ENCODE measurements at regions not wholly inside any gene's neighbourhood (a gene's known extent, or its start where the extent isn't known, plus 50 kb on each side); places are given as distances from the start of the nearest gene placed in this dataset.

- in situ Hi-C loops (cut with MboI), result no loop called here
- Histone ChIP-seq H3K4me2 (ENCODE audit: control insufficient read depth, insufficient read depth) (no peak overlapping the region), H3K27ac (ENCODE audit: control insufficient read depth, insufficient read depth) (no peak overlapping the region), H3K79me2 (ENCODE audit: control insufficient read depth, insufficient read depth, low read length) (no peaks in the 10 kb centered on the region), H3K9me3 (replicated peaks; ENCODE audit: control insufficient read depth, insufficient read depth, low read length) (no peaks in the 10 kb centered on the region), H3K4me1 (ENCODE audit: control insufficient read depth, insufficient read depth, low read length) (no peaks in the 10 kb centered on the region), H3K27me3 (replicated peaks in 1 of 2; ENCODE audit: control insufficient read depth in 2 of 2, insufficient read depth in 2 of 2, low read length in 1 of 2) (no peaks in the 10 kb centered on the region; a peak in 1 of 4 replicates), H4K20me1 (ENCODE audit: control insufficient read depth, insufficient read depth) (no peaks in the 10 kb centered on the region), H3K4me3 (no peak overlapping the region), H3K36me3 (ENCODE audit: control insufficient read depth in 2 of 2, insufficient read depth in 2 of 2, low read length in 1 of 2) (no peaks in the 10 kb centered on the region), H2AFZ (ENCODE audit: control insufficient read depth, low read depth, low read length) (no peak overlapping the region), H3K9ac (ENCODE audit: control insufficient read depth, insufficient read depth, low read length) (no peak overlapping the region)
- BruUV-seq (replicated peaks), result no TSS peak
- ChIA-PET POLR2A (no interaction called here), CTCF (no interaction called here), SMC1A (ENCODE audit: uncharacterized antibody, unreplicated experiment) (no interaction called here), RAD21 (ENCODE audit: unreplicated experiment) (no interaction called here)
- no peak for FAIRE-seq
- intact Hi-C loops (cut with micrococcal nuclease; ENCODE audit: unreplicated experiment), result no loop called here
- no peak for TF ChIP-seq GATAD2B (conservative IDR thresholded peaks at IDR 0.05; ENCODE audit: low read depth)
- no peak for TF ChIP-seq IKZF2 (IDR thresholded peaks at IDR 0.05)
- TF ChIP-seq PKNOX1 (IDR thresholded peaks at IDR 0.05), result no peak
- no peak for TF ChIP-seq POLR2AphosphoS5 (IDR thresholded peaks at IDR 0.05; ENCODE audit: low read length)
- no peak for TF ChIP-seq GABPA (IDR thresholded peaks at IDR 0.05; ENCODE audit: low read depth)
- TF ChIP-seq MTA3 (IDR thresholded peaks at IDR 0.05; ENCODE audit: borderline replicate concordance, low read length), result no peak
- no peak for TF ChIP-seq CHD1 (IDR thresholded peaks at IDR 0.05; ENCODE audit: low read depth, low read length)
- no peak for TF ChIP-seq MYC (IDR thresholded peaks at IDR 0.05; ENCODE audit: insufficient read depth, insufficient read length, insufficient replicate concordance, low read length, severe bottlenecking)
- TF ChIP-seq ZNF207 (IDR thresholded peaks at IDR 0.05; ENCODE audit: borderline replicate concordance), result no peak
- no peak for TF ChIP-seq PML (IDR thresholded peaks at IDR 0.05; ENCODE audit: low read length)
- TF ChIP-seq BACH1 (IDR thresholded peaks at IDR 0.05; ENCODE audit: borderline replicate concordance), result no peak
- no peak for TF ChIP-seq ATF3 (IDR thresholded peaks at IDR 0.05; ENCODE audit: borderline replicate concordance, extremely low read depth, low read depth, low read length)
- no peak for TF ChIP-seq EGR1 (IDR thresholded peaks at IDR 0.05; ENCODE audit: borderline replicate concordance in 1 of 2, low read depth in 2 of 2, low read length in 2 of 2)
- TF ChIP-seq E2F4 (IDR thresholded peaks at IDR 0.05; ENCODE audit: low read depth, low read length), result no peak
- TF ChIP-seq POLR2AphosphoS2 (IDR thresholded peaks at IDR 0.05; ENCODE audit: low read depth, low read length), result no peak
- no peak for DNase-seq (ENCODE audit: low read depth, low spot score)
- no peak for ATAC-seq
- 0% methylated on average over 1 of the region's 1 CpG for WGBS (ENCODE audit: insufficient coverage, insufficient replicate concordance, low lambda C conversion rate, missing lambda C conversion rate)
Observed at GRCh38 chr2:136557203-136557602, 208.1 kb upstream of the THSD7B start.

All from GM12878 (cell line).